AG04449 (cell line): ENCODE measurements at regions not wholly inside any gene's neighbourhood (a gene's known extent, or its start where the extent isn't known, plus 50 kb on each side); places are given as distances from the start of the nearest gene placed in this dataset.

Source experiments
- CTCF ChIA-PET: fragments of 350-600 bp; formaldehyde crosslinking; extraction: SDS; loops from one replicate; lab custom pipeline; 2021; ENCODE audit warnings: antibody characterized with exemption; lab: Yijun Ruan, JAX
- POLR2A ChIA-PET: fragments of 400-600, 350-600 bp; formaldehyde crosslinking; extraction: SDS; loops from one replicate; lab custom pipeline; 2020; ENCODE audit warnings: antibody characterized with exemption, inconsistent platforms; lab: Yijun Ruan, JAX
- DNase-seq: peaks from one replicate; pipeline ENCODE4 v3.0.0-alpha.2; 2010; ENCODE audit warnings: low read depth, low spot score
- H3K4me3 ChIP-seq: 2 replicates; pipeline ENCODE4 v1.5.1; 2011; ENCODE audit warnings: low read depth, mild to moderate bottlenecking, control low read depth, low read length
- TF ChIP-seq, protein P1 (sequence below): IDR thresholded peaks from one replicate; pipeline ENCODE4 v1.5.1; 2011; ENCODE audit warnings: mild to moderate bottlenecking, moderate library complexity, low read length, control low read depth, inconsistent platforms; ENCODE audit not compliant: insufficient read depth; ENCODE audit errors: missing control alignments

DNA sequence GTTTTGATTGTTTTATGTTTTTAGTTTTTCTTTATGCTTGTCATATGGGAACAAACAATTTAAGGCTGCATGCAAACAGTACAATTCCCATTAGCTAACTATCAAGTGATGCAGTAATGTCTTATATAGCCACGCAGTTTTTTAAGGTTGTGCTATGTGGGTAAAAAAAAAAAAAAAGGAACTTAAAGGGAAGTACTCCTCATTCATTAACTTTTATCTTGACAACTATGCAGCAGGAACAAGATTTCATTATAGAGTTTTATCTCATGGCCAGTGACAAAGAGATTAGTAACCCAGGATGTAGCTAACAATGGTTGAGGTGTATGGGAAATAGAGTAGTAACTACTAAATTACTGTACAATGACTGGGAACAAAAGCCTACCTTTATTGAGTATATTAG lies 1008.2 kb upstream of the CDH9 start:
- H3K4me3 ChIP-seq, result no peak overlapping the region
- POLR2A ChIA-PET, result no interaction called here
- TF ChIP-seq, protein P1, sequence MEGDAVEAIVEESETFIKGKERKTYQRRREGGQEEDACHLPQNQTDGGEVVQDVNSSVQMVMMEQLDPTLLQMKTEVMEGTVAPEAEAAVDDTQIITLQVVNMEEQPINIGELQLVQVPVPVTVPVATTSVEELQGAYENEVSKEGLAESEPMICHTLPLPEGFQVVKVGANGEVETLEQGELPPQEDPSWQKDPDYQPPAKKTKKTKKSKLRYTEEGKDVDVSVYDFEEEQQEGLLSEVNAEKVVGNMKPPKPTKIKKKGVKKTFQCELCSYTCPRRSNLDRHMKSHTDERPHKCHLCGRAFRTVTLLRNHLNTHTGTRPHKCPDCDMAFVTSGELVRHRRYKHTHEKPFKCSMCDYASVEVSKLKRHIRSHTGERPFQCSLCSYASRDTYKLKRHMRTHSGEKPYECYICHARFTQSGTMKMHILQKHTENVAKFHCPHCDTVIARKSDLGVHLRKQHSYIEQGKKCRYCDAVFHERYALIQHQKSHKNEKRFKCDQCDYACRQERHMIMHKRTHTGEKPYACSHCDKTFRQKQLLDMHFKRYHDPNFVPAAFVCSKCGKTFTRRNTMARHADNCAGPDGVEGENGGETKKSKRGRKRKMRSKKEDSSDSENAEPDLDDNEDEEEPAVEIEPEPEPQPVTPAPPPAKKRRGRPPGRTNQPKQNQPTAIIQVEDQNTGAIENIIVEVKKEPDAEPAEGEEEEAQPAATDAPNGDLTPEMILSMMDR, result no peak
- CTCF ChIA-PET, result no interaction called here
- DNase-seq, result no peak

DNA sequence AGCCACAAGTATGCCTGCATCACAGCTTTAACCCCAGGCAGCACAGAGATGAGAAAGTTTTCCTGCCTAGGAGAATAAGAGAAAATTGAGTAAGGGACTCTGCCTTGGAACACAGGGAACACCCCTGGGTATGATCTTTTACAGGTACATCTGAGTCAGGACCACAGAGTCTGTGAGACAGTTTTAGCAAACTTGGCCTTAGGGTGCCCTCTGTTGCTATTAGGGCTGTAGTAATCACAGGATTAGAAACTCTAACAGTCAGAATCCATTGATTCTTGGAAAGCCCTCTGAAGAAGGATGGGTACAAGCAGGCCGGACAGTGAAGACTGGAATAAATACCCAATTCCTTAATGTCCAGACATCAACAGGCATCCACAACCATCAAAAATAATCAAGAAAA lies 989.5 kb upstream of the CDH9 start:
- no peak overlapping the region for H3K4me3 ChIP-seq
- TF ChIP-seq, protein P1, result no peak
- CTCF ChIA-PET, result no interaction called here
- DNase-seq, result no peak
- POLR2A ChIA-PET, result no interaction called here

DNA sequence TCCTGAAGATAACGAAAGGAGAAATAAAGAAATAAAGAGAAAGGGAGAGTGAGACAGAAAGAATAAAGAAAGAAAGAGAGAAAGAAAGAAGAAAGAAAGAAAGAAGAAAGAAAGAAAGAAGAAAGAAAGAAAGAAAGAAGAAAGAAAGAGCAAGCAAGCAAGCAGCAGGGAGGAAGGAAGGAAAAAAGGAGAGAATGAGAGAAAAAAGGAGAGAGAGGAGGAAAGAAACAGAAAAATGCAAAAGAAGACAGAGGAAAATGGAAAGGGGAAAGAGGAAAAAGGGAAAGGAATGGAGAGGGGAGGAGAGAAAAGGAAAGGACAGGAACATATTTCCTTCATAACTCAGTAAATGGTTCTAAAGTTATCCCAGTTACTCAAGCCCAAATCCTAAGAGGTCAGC lies 978.8 kb upstream of the CDH9 start:
- H3K4me3 ChIP-seq, result no peak overlapping the region
- TF ChIP-seq, protein P1, result no peak
- ChIA-PET CTCF (no interaction called here), POLR2A (no interaction called here)
- DNase-seq, result no peak

DNA sequence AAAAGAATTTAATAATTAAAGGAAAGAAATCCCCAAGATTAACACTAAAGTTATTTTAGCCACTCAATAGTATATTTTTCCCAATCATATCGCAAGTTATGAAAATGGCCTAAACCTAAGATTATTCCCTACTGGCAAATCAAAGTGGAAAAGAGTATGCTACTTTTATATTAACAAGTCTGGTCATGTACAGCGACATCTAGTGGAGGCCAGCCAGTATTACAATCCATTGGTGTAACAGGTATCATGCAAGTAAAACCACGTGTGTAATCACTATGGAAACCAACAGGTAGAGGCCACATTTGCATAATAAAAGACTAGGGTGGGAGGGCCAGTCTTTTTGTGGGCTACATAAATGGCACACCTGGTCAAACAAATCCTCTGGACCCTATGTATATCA lies 976.4 kb upstream of the CDH9 start:
- DNase-seq, result no peak
- H3K4me3 ChIP-seq, result no peak overlapping the region
- POLR2A ChIA-PET, result no interaction called here

DNA sequence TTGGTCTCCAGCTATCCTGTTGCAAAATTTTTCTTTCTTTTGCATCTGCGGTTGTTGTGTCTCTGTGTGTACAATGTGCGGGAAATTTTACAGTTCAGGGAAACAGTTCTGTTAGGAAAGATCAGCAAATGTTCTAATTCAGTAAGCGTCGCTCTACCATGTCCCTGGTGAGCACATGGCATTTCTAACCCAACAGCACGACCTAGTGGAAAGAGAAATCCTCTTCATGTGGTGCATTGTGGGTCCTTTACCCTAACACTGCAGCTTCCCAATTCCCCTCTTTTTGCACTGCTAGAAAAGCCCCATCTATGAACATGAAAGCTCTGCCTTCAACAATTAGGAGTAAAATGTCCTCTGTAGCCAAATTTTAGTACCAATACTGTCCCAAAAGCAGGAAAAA lies 974.2 kb upstream of the CDH9 start:
- TF ChIP-seq, protein P1, result no peak
- H3K4me3 ChIP-seq, result no peak overlapping the region
- POLR2A ChIA-PET, result no interaction called here
- CTCF ChIA-PET, result no interaction called here
- DNase-seq, result no peak

More for the DNA sequence above, 976.4 kb upstream of the CDH9 start:
- CTCF ChIA-PET, result no interaction called here
- TF ChIP-seq, protein P1, result no peak

DNA sequence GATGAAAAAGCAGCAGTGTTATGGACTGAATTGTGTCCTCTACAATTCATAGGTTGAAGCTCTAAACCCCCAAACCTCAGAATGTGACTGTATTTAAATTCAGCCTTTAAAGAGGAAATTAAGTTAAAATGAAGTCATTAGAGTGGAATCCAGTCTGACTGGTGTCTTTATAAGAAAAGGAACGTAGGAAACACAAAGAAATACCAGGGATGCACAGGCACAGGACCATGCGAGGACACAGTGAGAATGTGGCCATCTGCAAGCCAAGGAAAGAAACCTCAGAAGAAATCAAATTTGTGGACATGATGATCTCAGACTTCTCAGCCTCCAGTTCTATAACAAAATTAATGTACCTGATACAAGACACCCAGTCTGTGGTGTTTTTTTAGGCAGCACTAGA lies 971.2 kb upstream of the CDH9 start:
- H3K4me3 ChIP-seq, result no peak overlapping the region
- POLR2A ChIA-PET, result no interaction called here
- TF ChIP-seq, protein P1, result no peak
- no peak for DNase-seq
- CTCF ChIA-PET, result no interaction called here
